CD8-positive, alpha-beta memory T cell (primary cell): ENCODE measurements at regions not wholly inside any gene's neighbourhood (a gene's known extent, or its start where the extent isn't known, plus 50 kb on each side); places are given as distances from the start of the nearest gene placed in this dataset.

Experiments used
- CTCF ChIA-PET: fragments of 350-600 bp; sonication (Branson Sonifier 250); formaldehyde crosslinking; loops from one replicate; lab custom pipeline; 2021; ENCODE audit warnings: antibody characterized with exemption; lab: Charles Lee
- POLR2A ChIA-PET: fragments of 350-600 bp; sonication (Branson Sonifier 250); formaldehyde crosslinking; loops from one replicate; lab custom pipeline; 2021; ENCODE audit warnings: antibody characterized with exemption; lab: Charles Lee
- DNase-seq, 5 donors: peaks; one replicate each; pipeline versions ENCODE4 v3.0.0 to v3.0.0-alpha.2; 2020 to 2022; ENCODE audit warnings: mixed read lengths in 1 of 5
- H3K27ac ChIP-seq: one replicate; pipeline ENCODE4 v1.7.0; 2013; ENCODE audit warnings: low read depth, mild to moderate bottlenecking, low read length, moderate library complexity
- H3K27me3 ChIP-seq: 2 replicates; pipeline ENCODE4 v1.7.0; 2013; ENCODE audit warnings: low read length, mild to moderate bottlenecking; ENCODE audit not compliant: insufficient read depth, poor library complexity, severe bottlenecking
- H3K36me3 ChIP-seq: 2 replicates; pipeline ENCODE4 v1.7.0; 2013; ENCODE audit warnings: mild to moderate bottlenecking, low read length, moderate library complexity; ENCODE audit not compliant: insufficient read depth
- H3K4me1 ChIP-seq: 2 replicates; pipeline ENCODE4 v1.7.0; 2013; ENCODE audit warnings: mild to moderate bottlenecking, low read length, moderate library complexity; ENCODE audit not compliant: insufficient read depth
- H3K4me3 ChIP-seq: 2 replicates; pipeline ENCODE4 v1.7.0; 2013; ENCODE audit warnings: mild to moderate bottlenecking, low read length
- H3K9me3 ChIP-seq: 2 replicates; pipeline ENCODE4 v1.7.0; 2013; ENCODE audit warnings: mild to moderate bottlenecking, low read length
- H3K27ac Mint-ChIP-seq, 8 donors: one replicate each; pipeline ENCODE4 v1.8.0; 2020 to 2021; ENCODE audit warnings: mixed read lengths in 8 of 8, mild to moderate bottlenecking in 6 of 8, inconsistent platforms in 3 of 8, moderate library complexity in 3 of 8
- H3K27me3 Mint-ChIP-seq, 2 donors: one replicate each; pipeline ENCODE4 v1.8.0; 2020 to 2021; ENCODE audit warnings: mixed read lengths in 2 of 2, mild to moderate bottlenecking in 1 of 2, moderate library complexity in 1 of 2
- H3K36me3 Mint-ChIP-seq, 3 donors: one replicate each; pipeline ENCODE4 v1.8.0; 2020 to 2021; ENCODE audit warnings: mixed read lengths in 3 of 3, inconsistent platforms in 1 of 3, mild to moderate bottlenecking in 1 of 3
- H3K4me1 Mint-ChIP-seq, 3 donors: one replicate each; pipeline ENCODE4 v1.8.0; 2020 to 2021; ENCODE audit warnings: mixed read lengths in 3 of 3, inconsistent platforms in 1 of 3, mild to moderate bottlenecking in 1 of 3
- H3K4me3 Mint-ChIP-seq, 7 donors: one replicate each; pipeline ENCODE4 v1.8.0; 2020 to 2021; ENCODE audit warnings: mixed read lengths in 7 of 7, mild to moderate bottlenecking in 6 of 7, moderate library complexity in 4 of 7, inconsistent platforms in 2 of 7
- H3K9me3 Mint-ChIP-seq, 5 donors: one replicate each; pipeline ENCODE4 v1.8.0; 2020 to 2022; ENCODE audit warnings: mixed read lengths in 5 of 5, mild to moderate bottlenecking in 3 of 5, moderate library complexity in 2 of 5, inconsistent platforms in 1 of 5

DNA sequence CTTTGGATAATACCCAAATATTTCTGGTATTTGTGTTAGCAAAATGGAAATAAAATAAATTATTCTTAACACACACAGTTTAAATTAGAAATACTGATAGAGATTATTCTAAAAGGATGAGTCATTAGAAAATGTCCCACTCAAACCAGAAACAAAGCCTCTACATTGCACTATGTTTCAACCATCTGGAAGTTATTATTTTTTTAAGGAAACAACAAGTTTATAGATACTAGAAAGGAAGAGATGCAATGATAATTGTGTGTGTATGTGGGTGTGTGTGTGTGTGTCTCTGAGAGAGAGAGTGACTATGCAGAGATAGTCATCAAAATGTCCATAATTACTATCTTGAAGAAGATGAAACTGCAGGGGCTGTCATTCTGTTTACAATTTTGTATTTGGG lies 1340.5 kb downstream of the ROBO1 start:
- H3K4me3 Mint-ChIP-seq = no peak overlapping the region
- no peak overlapping the region for H3K27ac Mint-ChIP-seq

DNA sequence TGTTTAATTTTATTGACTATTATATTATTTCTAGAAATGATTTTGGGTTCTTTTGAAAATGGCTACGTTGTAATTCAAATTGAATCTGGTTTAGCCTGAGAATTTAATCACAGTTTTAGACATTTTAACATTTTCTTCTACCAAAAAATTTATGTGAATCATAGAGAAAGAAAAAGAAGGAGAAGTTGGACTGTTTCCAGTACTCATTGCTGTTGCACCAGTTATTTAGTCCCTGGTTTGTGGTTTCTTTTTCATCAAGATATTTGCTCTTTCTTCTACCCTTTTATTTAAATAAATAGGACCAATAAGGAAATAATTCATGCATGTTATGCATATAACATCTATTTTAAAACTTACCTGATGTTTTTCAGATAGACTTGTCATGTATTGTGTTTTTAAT lies 1337.1 kb downstream of the ROBO1 start:
- Histone ChIP-seq H3K36me3 (no peaks in the 10 kb centered on the region), H3K4me3 (no peak overlapping the region), H3K9me3 (no peaks in the 10 kb centered on the region), H3K4me1 (no peaks in the 10 kb centered on the region), H3K27me3 (no peaks in the 10 kb centered on the region), H3K27ac (no peak overlapping the region)
- no peaks in the 10 kb centered on the region for H3K36me3 Mint-ChIP-seq
- no peak overlapping the region for H3K27ac Mint-ChIP-seq
- H3K4me3 Mint-ChIP-seq = no peak overlapping the region
- no peak for DNase-seq
- CTCF ChIA-PET = no interaction called here
- peaks cover 0 to 54% (median 2%) of the 10 kb centered on the region in 5 donors for H3K9me3 Mint-ChIP-seq
- no peaks in the 10 kb centered on the region for H3K4me1 Mint-ChIP-seq
- POLR2A ChIA-PET = no interaction called here
- no peaks in the 10 kb centered on the region for H3K27me3 Mint-ChIP-seq

More for the DNA sequence above, 1340.5 kb downstream of the ROBO1 start:
- ChIA-PET CTCF (no interaction called here), POLR2A (no interaction called here)
- no peaks in the 10 kb centered on the region for H3K27me3 Mint-ChIP-seq
- peaks cover 0 to 45% (median 4%) of the 10 kb centered on the region in 5 donors for H3K9me3 Mint-ChIP-seq
- H3K36me3 Mint-ChIP-seq = no peaks in the 10 kb centered on the region
- Histone ChIP-seq H3K4me3 (no peak overlapping the region), H3K27me3 (no peaks in the 10 kb centered on the region), H3K36me3 (no peaks in the 10 kb centered on the region), H3K9me3 (no peaks in the 10 kb centered on the region), H3K4me1 (no peaks in the 10 kb centered on the region), H3K27ac (no peak overlapping the region)
- H3K4me1 Mint-ChIP-seq = no peaks in the 10 kb centered on the region
- DNase-seq = no peak

DNA sequence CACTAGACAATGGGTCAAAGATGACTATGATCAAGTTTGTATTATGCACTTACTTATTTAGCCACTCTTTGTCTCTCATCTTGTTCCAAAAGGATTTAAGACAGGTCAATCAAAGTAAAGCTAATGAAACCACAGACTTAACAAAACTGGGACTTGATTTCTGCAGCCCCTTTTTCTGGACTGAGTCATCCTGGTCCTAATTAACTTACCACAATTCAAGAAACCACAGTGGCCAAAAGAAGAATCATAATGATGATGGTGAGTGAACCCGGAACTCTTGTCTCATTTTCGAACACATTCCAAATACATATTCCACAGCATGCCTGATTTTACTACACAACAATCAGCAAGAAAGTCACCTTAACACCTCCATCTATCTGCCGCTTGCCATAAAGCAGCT lies 1333.0 kb downstream of the ROBO1 start:
- no peak for DNase-seq
- ChIA-PET POLR2A (no interaction called here), CTCF (no interaction called here)
- Histone ChIP-seq H3K27me3 (no peaks in the 10 kb centered on the region), H3K36me3 (no peaks in the 10 kb centered on the region), H3K27ac (no peak overlapping the region), H3K4me3 (no peak overlapping the region), H3K9me3 (no peaks in the 10 kb centered on the region), H3K4me1 (no peaks in the 10 kb centered on the region)
- H3K27me3 Mint-ChIP-seq = no peaks in the 10 kb centered on the region
- H3K4me1 Mint-ChIP-seq = no peaks in the 10 kb centered on the region
- no peaks in the 10 kb centered on the region for H3K36me3 Mint-ChIP-seq
- H3K4me3 Mint-ChIP-seq = no peak overlapping the region
- peaks cover 0 to 43% (median 2%) of the 10 kb centered on the region in 5 donors for H3K9me3 Mint-ChIP-seq
- no peak overlapping the region for H3K27ac Mint-ChIP-seq

DNA sequence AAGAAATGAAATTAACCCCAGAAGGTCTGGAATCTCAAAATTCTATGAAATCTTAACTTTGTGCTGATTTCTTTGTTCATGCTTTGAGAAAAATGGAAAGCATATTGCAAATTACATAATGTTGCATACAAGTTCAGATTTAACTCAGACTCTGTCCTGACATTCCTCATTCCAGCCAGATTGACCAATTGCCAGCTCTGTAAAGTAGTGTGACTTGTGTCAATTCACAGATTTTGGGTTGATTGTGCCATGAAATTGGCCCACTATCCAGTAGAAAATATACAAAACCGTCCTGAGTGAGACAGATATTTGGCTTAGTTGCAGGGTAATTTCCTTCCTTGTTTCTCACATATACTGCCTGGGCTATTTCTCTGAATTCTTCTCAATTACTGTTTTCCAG lies 1312.6 kb downstream of the ROBO1 start:
- H3K4me3 Mint-ChIP-seq = no peak overlapping the region
- Histone ChIP-seq H3K4me1 (no peaks in the 10 kb centered on the region), H3K27me3 (no peaks in the 10 kb centered on the region), H3K36me3 (no peaks in the 10 kb centered on the region), H3K9me3 (no peaks in the 10 kb centered on the region), H3K4me3 (no peak overlapping the region), H3K27ac (no peak overlapping the region)
- POLR2A ChIA-PET = no interaction called here
- H3K9me3 Mint-ChIP-seq = peaks cover 2 to 30% (median 11%) of the 10 kb centered on the region in 5 donors
- H3K27me3 Mint-ChIP-seq = no peaks in the 10 kb centered on the region
- CTCF ChIA-PET = no interaction called here
- H3K27ac Mint-ChIP-seq = no peak overlapping the region
- H3K36me3 Mint-ChIP-seq = no peaks in the 10 kb centered on the region
- no peak for DNase-seq
- no peaks in the 10 kb centered on the region for H3K4me1 Mint-ChIP-seq

DNA sequence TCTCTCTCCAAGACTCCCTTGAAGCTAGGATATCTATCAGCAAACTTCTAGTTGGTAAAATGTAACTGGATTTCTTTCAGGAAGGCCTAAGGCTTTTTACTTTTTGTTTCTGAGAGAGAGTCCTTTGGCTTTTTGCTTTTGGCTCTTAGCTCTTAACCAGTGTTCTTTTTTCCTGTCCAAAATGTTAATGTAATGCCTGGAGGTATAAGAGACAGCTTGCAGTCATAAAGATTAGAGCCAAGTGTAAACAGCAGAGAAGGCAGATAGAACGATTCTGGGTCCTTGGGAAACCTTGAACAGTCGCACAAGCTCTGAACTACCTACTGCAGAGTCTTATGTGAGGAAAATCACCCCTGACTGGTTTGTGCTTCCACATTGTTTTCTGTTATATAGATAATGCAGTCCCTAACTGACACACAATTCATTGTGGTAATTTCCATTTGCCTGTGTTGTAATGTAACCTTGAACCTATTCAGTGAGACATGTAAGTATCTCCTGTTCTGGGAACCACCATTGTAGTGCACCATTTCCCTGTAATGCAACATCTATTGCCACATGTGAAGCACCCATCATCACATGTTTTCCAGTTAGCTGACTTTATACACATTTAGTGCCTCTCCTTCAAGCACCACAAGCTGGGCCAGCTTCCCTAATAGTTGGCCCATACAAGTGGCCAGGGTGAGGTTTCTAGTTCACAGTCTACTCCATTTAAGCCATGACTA lies 1311.9 kb downstream of the ROBO1 start:
- Histone ChIP-seq H3K9me3 (no peaks in the 10 kb centered on the region), H3K4me3 (no peak overlapping the region), H3K4me1 (no peaks in the 10 kb centered on the region), H3K36me3 (no peaks in the 10 kb centered on the region), H3K27me3 (no peaks in the 10 kb centered on the region), H3K27ac (no peak overlapping the region)
- ChIA-PET CTCF (no interaction called here), POLR2A (no interaction called here)
- Mint-ChIP-seq H3K36me3 (no peaks in the 10 kb centered on the region), H3K4me1 (no peaks in the 10 kb centered on the region), H3K27ac (no peak overlapping the region), H3K4me3 (no peak overlapping the region), H3K9me3 (peaks cover 2 to 35% (median 14%) of the 10 kb centered on the region in 5 donors), H3K27me3 (no peaks in the 10 kb centered on the region)
- DNase-seq = no peak

DNA sequence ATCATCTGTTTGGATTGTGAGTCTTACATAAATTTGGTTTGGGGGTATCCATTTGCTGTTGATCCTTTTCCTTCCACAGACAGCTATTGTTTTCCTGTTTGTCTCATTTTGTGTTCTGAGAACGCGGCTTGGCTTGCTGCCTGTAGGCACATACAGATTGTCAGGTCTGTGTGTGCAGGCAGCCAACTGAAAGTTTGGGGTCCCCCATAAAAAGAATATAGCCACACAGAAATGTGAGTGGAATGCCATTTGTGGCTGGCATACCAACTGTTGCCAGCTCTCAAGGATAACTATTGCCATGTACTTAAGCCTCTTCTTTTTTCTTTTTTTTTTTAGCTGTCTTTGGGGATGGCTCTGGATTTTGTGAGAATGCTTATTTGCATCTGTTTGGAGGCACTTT lies 1308.0 kb downstream of the ROBO1 start:
- Mint-ChIP-seq H3K9me3 (peaks cover 9 to 28% (median 21%) of the 10 kb centered on the region in 5 donors), H3K27ac (no peak overlapping the region), H3K27me3 (no peaks in the 10 kb centered on the region), H3K36me3 (no peaks in the 10 kb centered on the region), H3K4me3 (no peak overlapping the region), H3K4me1 (no peaks in the 10 kb centered on the region)
- ChIA-PET CTCF (no interaction called here), POLR2A (no interaction called here)
- DNase-seq = no peak
- Histone ChIP-seq H3K4me3 (no peak overlapping the region), H3K9me3 (no peaks in the 10 kb centered on the region), H3K36me3 (no peaks in the 10 kb centered on the region), H3K4me1 (no peaks in the 10 kb centered on the region), H3K27ac (no peak overlapping the region), H3K27me3 (no peaks in the 10 kb centered on the region)

DNA sequence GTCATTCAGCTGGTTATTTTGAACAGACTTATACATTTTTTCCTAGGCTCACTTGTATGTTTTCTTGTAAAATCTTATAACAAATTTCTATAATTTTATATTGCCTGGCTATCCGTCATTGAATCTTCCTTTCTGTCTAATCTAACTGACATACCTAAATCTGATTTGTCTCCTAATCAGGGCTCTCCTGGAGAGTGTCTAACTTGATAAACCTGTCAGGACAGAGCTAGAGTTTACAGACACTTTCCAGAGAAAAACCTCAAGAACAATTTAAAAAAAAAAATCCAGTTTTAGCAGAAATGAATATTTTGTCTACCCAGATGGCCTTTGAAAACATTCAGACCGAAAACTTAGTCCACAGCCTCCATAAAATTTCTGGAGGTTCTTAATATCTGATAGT lies 1305.8 kb downstream of the ROBO1 start:
- Mint-ChIP-seq H3K27me3 (no peaks in the 10 kb centered on the region), H3K9me3 (peaks cover 12 to 35% (median 31%) of the 10 kb centered on the region in 5 donors), H3K36me3 (no peaks in the 10 kb centered on the region), H3K4me3 (no peak overlapping the region), H3K4me1 (no peaks in the 10 kb centered on the region), H3K27ac (no peak overlapping the region)
- DNase-seq = no peak
- Histone ChIP-seq H3K4me1 (no peaks in the 10 kb centered on the region), H3K9me3 (no peaks in the 10 kb centered on the region), H3K36me3 (no peaks in the 10 kb centered on the region), H3K4me3 (no peak overlapping the region), H3K27ac (no peak overlapping the region), H3K27me3 (no peaks in the 10 kb centered on the region)
- POLR2A ChIA-PET = no interaction called here
- CTCF ChIA-PET = no interaction called here

DNA sequence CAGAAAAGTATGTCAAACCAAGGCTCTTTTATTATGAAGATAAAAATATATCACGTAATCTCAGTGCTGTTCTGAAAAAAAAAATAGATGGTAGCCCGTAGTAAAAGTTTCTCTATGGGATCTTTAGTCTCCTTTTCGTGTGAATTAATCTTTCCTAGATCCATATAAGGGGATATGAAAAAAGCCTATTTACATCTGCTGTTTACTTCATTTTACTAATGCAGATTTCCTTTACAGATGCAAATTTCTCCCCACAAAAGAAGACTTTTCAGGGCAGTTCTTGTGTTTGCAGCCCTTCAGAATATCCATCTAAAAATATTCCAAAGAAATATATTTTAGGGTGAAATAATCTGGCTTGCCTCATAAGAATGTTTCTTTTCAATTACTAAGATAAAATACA lies 1291.7 kb downstream of the ROBO1 start:
- no peaks in the 10 kb centered on the region for H3K36me3 ChIP-seq
- H3K4me3 Mint-ChIP-seq = no peak overlapping the region
- no peaks in the 10 kb centered on the region for H3K36me3 Mint-ChIP-seq
- no peak overlapping the region for H3K4me3 ChIP-seq
- H3K9me3 Mint-ChIP-seq = peaks cover 0 to 47% (median 6%) of the 10 kb centered on the region in 5 donors
- no peak overlapping the region for H3K27ac ChIP-seq
- CTCF ChIA-PET = no interaction called here
- no peaks in the 10 kb centered on the region for H3K27me3 Mint-ChIP-seq
- H3K27ac Mint-ChIP-seq = no peak overlapping the region
- H3K27me3 ChIP-seq = no peaks in the 10 kb centered on the region
- no peaks in the 10 kb centered on the region for H3K4me1 Mint-ChIP-seq
- H3K9me3 ChIP-seq = no peaks in the 10 kb centered on the region
- H3K4me1 ChIP-seq = no peaks in the 10 kb centered on the region
- POLR2A ChIA-PET = no interaction called here
- no peak for DNase-seq
